ENCODE measurements at regions not wholly inside any gene's neighbourhood (a gene's known extent, or its start where the extent isn't known, plus 50 kb on each side); places are given as distances from the start of the nearest gene placed in this dataset.

GRCh38 chr21:26719750-26720149, 125.5 kb downstream of the ADAMTS1 start:
- DNase-seq (ENCODE audit: low read depth, low spot score) (no peak), FAIRE-seq (no peak)
- Histone ChIP-seq H4K20me1 (ENCODE audit: control insufficient read depth, extremely low read depth, insufficient read depth, low read length) (no peaks in the 10 kb centered on the region), H3K4me3 (ENCODE audit: control insufficient read depth in 2 of 3, extremely low read depth in 1 of 3, insufficient read depth in 2 of 3, low read depth in 1 of 3, low read length in 3 of 3) (no peak overlapping the region), H3K36me3 (ENCODE audit: control insufficient read depth in 2 of 2, extremely low read depth in 1 of 2, insufficient read depth in 2 of 2, low read length in 2 of 2) (no peaks in the 10 kb centered on the region), H3K27me3 (ENCODE audit: control insufficient read depth, extremely low read depth, insufficient read depth, low read length) (no peaks in the 10 kb centered on the region), H3K9me1 (ENCODE audit: control insufficient read depth, extremely low read depth, insufficient read depth, low read length) (no peaks in the 10 kb centered on the region), H3K79me2 (ENCODE audit: control insufficient read depth, insufficient read depth, low read length) (no peaks in the 10 kb centered on the region), H3K27ac (ENCODE audit: control insufficient read depth, insufficient read depth, low read length) (no peak overlapping the region), H3K9ac (ENCODE audit: control insufficient read depth, extremely low read depth, insufficient read depth, low read length) (no peak overlapping the region), H2AFZ (ENCODE audit: control insufficient read depth, low read length) (no peak overlapping the region), H3K4me1 (ENCODE audit: control insufficient read depth, extremely low read depth, insufficient read depth, low read length) (peaks cover 5% of the 10 kb centered on the region), H3K9me3 (ENCODE audit: control insufficient read depth, low read depth, low read length) (no peaks in the 10 kb centered on the region), H3K4me2 (ENCODE audit: control insufficient read depth, extremely low read depth, insufficient read depth, low read depth, low read length) (no peak overlapping the region)
- dilution Hi-C loops (cut with MboI; ENCODE audit: extremely low pct_ligation_motif_present, low sequenced_read_pairs) = no loop called here
- no peak for TF ChIP-seq EZH2 (IDR thresholded peaks at IDR 0.05; ENCODE audit: low read length)
- TF ChIP-seq CTCF (optimal IDR thresholded peaks at IDR 0.05 in 1 of 3, IDR thresholded peaks at IDR 0.05 in 1 of 3, conservative IDR thresholded peaks at IDR 0.05 in 1 of 3; ENCODE audit: extremely low read depth in 1 of 3, insufficient read depth in 2 of 3, low read length in 3 of 3) = no peak

- Histone ChIP-seq H3K36me3 (ENCODE audit: control insufficient read depth in 2 of 2, extremely low read depth in 1 of 2, insufficient read depth in 2 of 2, low read length in 2 of 2) (no peaks in the 10 kb centered on the region), H3K4me2 (ENCODE audit: control insufficient read depth, extremely low read depth, insufficient read depth, low read depth, low read length) (no peak overlapping the region), H3K9ac (ENCODE audit: control insufficient read depth, extremely low read depth, insufficient read depth, low read length) (no peak overlapping the region), H4K20me1 (ENCODE audit: control insufficient read depth, extremely low read depth, insufficient read depth, low read length) (no peaks in the 10 kb centered on the region), H3K4me1 (ENCODE audit: control insufficient read depth, extremely low read depth, insufficient read depth, low read length) (peaks cover 5% of the 10 kb centered on the region), H3K4me3 (ENCODE audit: control insufficient read depth in 2 of 3, extremely low read depth in 1 of 3, insufficient read depth in 2 of 3, low read depth in 1 of 3, low read length in 3 of 3) (no peak overlapping the region), H2AFZ (ENCODE audit: control insufficient read depth, low read length) (no peak overlapping the region), H3K9me3 (ENCODE audit: control insufficient read depth, low read depth, low read length) (no peaks in the 10 kb centered on the region), H3K9me1 (ENCODE audit: control insufficient read depth, extremely low read depth, insufficient read depth, low read length) (no peaks in the 10 kb centered on the region), H3K27me3 (ENCODE audit: control insufficient read depth, extremely low read depth, insufficient read depth, low read length) (no peaks in the 10 kb centered on the region), H3K79me2 (ENCODE audit: control insufficient read depth, insufficient read depth, low read length) (no peaks in the 10 kb centered on the region), H3K27ac (ENCODE audit: control insufficient read depth, insufficient read depth, low read length) (no peak overlapping the region)
- no peak for DNase-seq (ENCODE audit: low read depth, low spot score)
- dilution Hi-C loops (cut with MboI; ENCODE audit: extremely low pct_ligation_motif_present, low sequenced_read_pairs) = no loop called here
- FAIRE-seq = no peak
- TF ChIP-seq CTCF (optimal IDR thresholded peaks at IDR 0.05 in 1 of 3, IDR thresholded peaks at IDR 0.05 in 1 of 3, conservative IDR thresholded peaks at IDR 0.05 in 1 of 3; ENCODE audit: extremely low read depth in 1 of 3, insufficient read depth in 2 of 3, low read length in 3 of 3) (peak in 1 of 3 experiments; percentile 36), EZH2 (IDR thresholded peaks at IDR 0.05; ENCODE audit: low read length) (no peak)
Observed at GRCh38 chr21:26717146-26717739, 128.0 kb downstream of the ADAMTS1 start.
